Inflammatory macrophage (primary cell): ENCODE measurements at regions not wholly inside any gene's neighbourhood (a gene's known extent, or its start where the extent isn't known, plus 50 kb on each side); places are given as distances from the start of the nearest gene placed in this dataset.
"Not testable (repeated sequence)": the region's sequence is repeated elsewhere in the genome, so short reads cannot be mapped to it uniquely, and the experiment has no call there.

Source experiments
- DNase-seq, 2 donors: peaks; one replicate each; pipeline ENCODE4 v3.0.0-alpha.2; 2020 to 2022

GRCh38 chr7:9082203-9082602 lies 648.8 kb downstream of the NXPH1 start:
- no peak for DNase-seq

- no peak for DNase-seq
Measured at GRCh38 chr7:9083837-9084236, 650.4 kb downstream of the NXPH1 start.

- no peak for DNase-seq
Measured at GRCh38 chr7:9091282-9091681, 657.9 kb downstream of the NXPH1 start.

GRCh38 chr7:9097565-9098060 lies 664.2 kb downstream of the NXPH1 start:
- no peak for DNase-seq

GRCh38 chr7:9100289-9100688 lies 666.9 kb downstream of the NXPH1 start:
- no peak for DNase-seq

- DNase-seq, result no peak
Measured at GRCh38 chr7:9102846-9103245, 669.4 kb downstream of the NXPH1 start.

- DNase-seq, result no peak
Measured at GRCh38 chr7:9106747-9107146, 673.3 kb downstream of the NXPH1 start.

- no peak for DNase-seq
Measured at GRCh38 chr7:9120331-9120730, 686.9 kb downstream of the NXPH1 start.

- DNase-seq, result no peak
Measured at GRCh38 chr7:9124320-9124719, 690.9 kb downstream of the NXPH1 start.

GRCh38 chr7:9125246-9125645 lies 691.8 kb downstream of the NXPH1 start:
- no peak for DNase-seq

GRCh38 chr7:9127901-9128300 lies 694.5 kb downstream of the NXPH1 start:
- DNase-seq, result no peak

GRCh38 chr7:9148687-9149086 lies 715.3 kb downstream of the NXPH1 start:
- no peak for DNase-seq

- no peak for DNase-seq
Measured at GRCh38 chr7:9149499-9150082, 716.2 kb downstream of the NXPH1 start.

GRCh38 chr7:9163691-9164090 lies 730.3 kb downstream of the NXPH1 start:
- not testable (repeated sequence) for DNase-seq

GRCh38 chr7:9175871-9176270 lies 742.5 kb downstream of the NXPH1 start:
- DNase-seq, result no peak

GRCh38 chr7:9181356-9181755 lies 747.9 kb downstream of the NXPH1 start:
- DNase-seq, result no peak

- no peak for DNase-seq
Measured at GRCh38 chr7:9186730-9187129, 753.3 kb downstream of the NXPH1 start.

- DNase-seq, result no peak
Measured at GRCh38 chr7:9189703-9190102, 756.3 kb downstream of the NXPH1 start.

- DNase-seq, result no peak
Measured at GRCh38 chr7:9192969-9193368, 759.6 kb downstream of the NXPH1 start.

GRCh38 chr7:9200626-9201025 lies 767.2 kb downstream of the NXPH1 start:
- DNase-seq, result no peak

- no peak for DNase-seq
Measured at GRCh38 chr7:9201928-9202327, 768.5 kb downstream of the NXPH1 start.

- no peak for DNase-seq
Measured at GRCh38 chr7:9204571-9204970, 771.2 kb downstream of the NXPH1 start.

- no peak for DNase-seq
Measured at GRCh38 chr7:9210114-9210513, 776.7 kb downstream of the NXPH1 start.

- DNase-seq, result no peak
Measured at GRCh38 chr7:9217204-9217603, 783.8 kb downstream of the NXPH1 start.

- DNase-seq, result no peak
Measured at GRCh38 chr7:9226500-9226899, 793.1 kb downstream of the NXPH1 start.
